Endothelial cell of umbilical vein (primary cell): ENCODE measurements at regions not wholly inside any gene's neighbourhood (a gene's known extent, or its start where the extent isn't known, plus 50 kb on each side); places are given as distances from the start of the nearest gene placed in this dataset.

Experiments used
- CTCF ChIP-seq, 2 donors: IDR thresholded peaks; 1 replicate in 1 of 2; 2 replicates in 1 of 2; pipeline ENCODE4 v1.5.1; 2011; ENCODE audit warnings: low read length in 2 of 2, mild to moderate bottlenecking in 2 of 2, moderate library complexity in 2 of 2, control low read depth in 1 of 2, inconsistent platforms in 1 of 2, low read depth in 1 of 2; ENCODE audit not compliant: insufficient read depth in 1 of 2; ENCODE audit errors: extremely low read depth in 1 of 2
- EZH2 ChIP-seq: IDR thresholded peaks from 2 replicates; pipeline ENCODE4 v1.6.1; 2012; ENCODE audit warnings: borderline replicate concordance, low read depth, mild to moderate bottlenecking, moderate library complexity, low read length, inconsistent platforms; ENCODE audit not compliant: severe bottlenecking
- GATA2 ChIP-seq: IDR thresholded peaks from 2 replicates; pipeline ENCODE4 v1.7.0; 2011; ENCODE audit warnings: low read depth, mild to moderate bottlenecking, moderate library complexity, mixed read lengths, low read length; ENCODE audit not compliant: insufficient read length, insufficient read depth
- MAX ChIP-seq: IDR thresholded peaks from 2 replicates; pipeline ENCODE4 v1.6.1; 2011; ENCODE audit not compliant: insufficient read depth, insufficient read length
- MYC ChIP-seq: IDR thresholded peaks from one replicate; pipeline ENCODE4 v1.6.1; 2011; ENCODE audit warnings: mild to moderate bottlenecking, low read depth, low read length
- POLR2A ChIP-seq: IDR thresholded peaks from 2 replicates; pipeline ENCODE4 v1.6.1; 2012; ENCODE audit warnings: low read depth, mild to moderate bottlenecking, control low read depth, low read length
- POLR2AphosphoS5 ChIP-seq: IDR thresholded peaks from 2 replicates; pipeline ENCODE4 v1.6.1; 2012; ENCODE audit warnings: low read depth, mild to moderate bottlenecking, control low read depth, low read length, moderate library complexity; ENCODE audit not compliant: insufficient read depth

GRCh38 chr7:125592331-125592730 is 662.7 kb upstream of the POT1 start:
- no peak for TF ChIP-seq CTCF (IDR thresholded peaks at IDR 0.05; ENCODE audit: extremely low read depth in 1 of 2, insufficient read depth in 1 of 2, low read depth in 1 of 2, low read length in 2 of 2)
- no peak for TF ChIP-seq POLR2AphosphoS5
- TF ChIP-seq EZH2, result no peak
- no peak for TF ChIP-seq POLR2A
- no peak for TF ChIP-seq MAX
- no peak for TF ChIP-seq MYC
- TF ChIP-seq GATA2, result no peak
